ENCODE measurements at regions not wholly inside any gene's neighbourhood (a gene's known extent, or its start where the extent isn't known, plus 50 kb on each side); places are given as distances from the start of the nearest gene placed in this dataset.

DNA sequence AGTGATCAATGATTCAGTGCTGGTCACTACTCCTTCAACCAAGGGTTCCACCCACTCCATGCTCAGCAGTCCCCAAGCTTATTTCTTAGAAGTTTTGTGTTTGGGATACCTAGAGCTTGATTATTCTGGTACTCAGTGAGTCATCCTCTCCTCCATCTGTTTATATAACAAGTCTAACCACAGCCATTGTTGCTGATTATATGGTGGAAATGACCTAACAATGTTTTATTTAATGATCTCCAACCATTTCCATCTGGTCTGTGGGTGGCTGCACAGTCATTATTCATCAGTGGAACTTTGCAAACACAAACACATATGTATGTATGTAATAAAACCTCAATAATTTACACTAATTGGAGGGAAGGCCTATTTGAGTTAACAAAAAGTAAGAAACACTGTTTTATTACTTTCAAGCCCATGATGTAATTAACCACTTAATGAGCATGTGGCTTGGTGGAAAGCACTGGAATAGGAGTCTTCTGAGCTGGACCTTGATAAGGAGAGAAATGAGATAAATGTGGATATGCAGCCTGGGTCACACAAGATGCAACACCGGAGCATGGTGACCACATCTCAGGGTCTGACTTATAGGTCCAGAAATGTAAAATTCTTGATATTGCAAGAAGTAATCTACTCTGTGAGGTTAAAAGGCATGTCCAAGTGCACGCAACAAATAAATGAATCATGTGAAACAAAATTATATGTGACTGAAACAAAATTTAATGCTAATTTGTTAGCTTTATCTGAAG is 99.0 kb upstream of the WLS start:
- ChIA-PET POLR2A (no interaction called here), CTCF (interaction anchor here (1.1 to 1.9 kb wide), 2 partner anchors 211 kb away, joined by 3 to 7 read pairs; no protein-coding TSS in a partner anchor)
- TF ChIP-seq BHLHE40 (IDR thresholded peaks at IDR 0.05; ENCODE audit: borderline replicate concordance) (no peak), FOXK2 (IDR thresholded peaks at IDR 0.05) (no peak), ARNT (IDR thresholded peaks at IDR 0.05) (no peak), ELF4 (IDR thresholded peaks at IDR 0.05) (no peak), CTBP1 (IDR thresholded peaks at IDR 0.05; ENCODE audit: borderline replicate concordance) (no peak), SUZ12 (IDR thresholded peaks at IDR 0.05) (no peak), ZNF384 (IDR thresholded peaks at IDR 0.05) (no peak), HDGF (IDR thresholded peaks at IDR 0.05; ENCODE audit: borderline replicate concordance) (no peak)
- TF ChIP-seq, protein P1, sequence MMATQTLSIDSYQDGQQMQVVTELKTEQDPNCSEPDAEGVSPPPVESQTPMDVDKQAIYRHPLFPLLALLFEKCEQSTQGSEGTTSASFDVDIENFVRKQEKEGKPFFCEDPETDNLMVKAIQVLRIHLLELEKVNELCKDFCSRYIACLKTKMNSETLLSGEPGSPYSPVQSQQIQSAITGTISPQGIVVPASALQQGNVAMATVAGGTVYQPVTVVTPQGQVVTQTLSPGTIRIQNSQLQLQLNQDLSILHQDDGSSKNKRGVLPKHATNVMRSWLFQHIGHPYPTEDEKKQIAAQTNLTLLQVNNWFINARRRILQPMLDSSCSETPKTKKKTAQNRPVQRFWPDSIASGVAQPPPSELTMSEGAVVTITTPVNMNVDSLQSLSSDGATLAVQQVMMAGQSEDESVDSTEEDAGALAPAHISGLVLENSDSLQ (IDR thresholded peaks at IDR 0.05) = no peak
- no peak for DNase-seq (ENCODE audit: extremely low spot score)

GRCh38 chr1:68330391-68330790 is 98.1 kb upstream of the WLS start:
- TF ChIP-seq L3MBTL2 (conservative IDR thresholded peaks at IDR 0.05) = no peak
- no peak for TF ChIP-seq FOXK2 (IDR thresholded peaks at IDR 0.05)
- no peak for TF ChIP-seq ZNF384 (IDR thresholded peaks at IDR 0.05)
- no peak for TF ChIP-seq ARNT (IDR thresholded peaks at IDR 0.05)
- no peak for TF ChIP-seq FOXM1 (IDR thresholded peaks at IDR 0.05; ENCODE audit: borderline replicate concordance)
- TF ChIP-seq CTBP1 (IDR thresholded peaks at IDR 0.05; ENCODE audit: borderline replicate concordance) = no peak
- no peak for TF ChIP-seq BHLHE40 (IDR thresholded peaks at IDR 0.05; ENCODE audit: borderline replicate concordance)
- no peak for TF ChIP-seq FOXA1 (IDR thresholded peaks at IDR 0.05)
- no peak for TF ChIP-seq TARDBP (IDR thresholded peaks at IDR 0.05)
- no peak for TF ChIP-seq SP1 (IDR thresholded peaks at IDR 0.05)
- TF ChIP-seq SUZ12 (IDR thresholded peaks at IDR 0.05) = no peak
- TF ChIP-seq, protein P1 (IDR thresholded peaks at IDR 0.05) = no peak
- no peak for TF ChIP-seq HDGF (IDR thresholded peaks at IDR 0.05; ENCODE audit: borderline replicate concordance)
- no peak for TF ChIP-seq NFRKB (IDR thresholded peaks at IDR 0.05)
- TF ChIP-seq ELF4 (IDR thresholded peaks at IDR 0.05) = no peak
- TF ChIP-seq LEF1 (IDR thresholded peaks at IDR 0.05; ENCODE audit: borderline replicate concordance) = no peak
- POLR2A ChIA-PET = no interaction called here
- no peak for DNase-seq (ENCODE audit: extremely low spot score)
- CTCF ChIA-PET = interaction anchor here (1.9 kb wide), 1 partner anchor 210 kb away, joined by 7 read pairs; no protein-coding TSS in a partner anchor

DNA sequence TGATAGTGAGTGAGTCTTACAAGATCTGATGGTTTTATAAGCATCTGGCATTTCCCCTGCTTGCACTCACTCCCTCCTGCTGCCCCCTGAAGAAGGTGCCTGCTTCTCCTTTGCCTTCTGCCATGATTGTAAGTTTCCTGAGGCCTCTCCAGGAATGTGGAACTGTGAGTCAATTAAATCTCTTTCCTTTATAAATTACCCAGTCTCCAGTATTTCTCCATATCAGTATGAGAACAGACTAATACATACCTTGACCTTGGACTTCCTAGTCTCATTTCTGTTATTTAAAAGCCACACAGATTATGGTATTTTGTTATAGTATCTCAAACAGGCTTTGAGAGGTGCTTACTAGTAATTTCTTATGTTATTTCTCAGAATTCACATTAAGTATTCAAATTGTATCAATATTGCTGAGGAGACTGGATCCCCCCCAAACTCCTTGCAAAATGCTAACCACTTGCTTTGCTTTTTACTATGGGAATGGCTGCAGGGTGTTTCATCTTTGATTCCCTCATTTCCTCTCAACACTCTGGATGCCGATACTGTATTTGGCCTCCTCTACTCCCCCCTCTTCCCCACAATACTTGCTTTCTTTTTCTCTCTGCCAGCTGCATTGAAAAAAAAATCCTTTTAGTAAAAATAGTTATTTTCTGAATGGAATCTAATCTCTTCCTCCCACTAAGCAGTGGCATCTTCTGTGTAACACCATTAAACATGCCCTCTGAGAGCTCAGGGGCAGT is 96.9 kb upstream of the WLS start:
- TF ChIP-seq SP1 (IDR thresholded peaks at IDR 0.05) = no peak
- TF ChIP-seq SUZ12 (IDR thresholded peaks at IDR 0.05) = no peak
- no peak for TF ChIP-seq L3MBTL2 (conservative IDR thresholded peaks at IDR 0.05)
- TF ChIP-seq HDGF (IDR thresholded peaks at IDR 0.05; ENCODE audit: borderline replicate concordance) = no peak
- TF ChIP-seq LEF1 (IDR thresholded peaks at IDR 0.05; ENCODE audit: borderline replicate concordance) = no peak
- TF ChIP-seq, protein P1 (IDR thresholded peaks at IDR 0.05) = no peak
- TF ChIP-seq NFRKB (IDR thresholded peaks at IDR 0.05) = no peak
- no peak for TF ChIP-seq BHLHE40 (IDR thresholded peaks at IDR 0.05; ENCODE audit: borderline replicate concordance)
- TF ChIP-seq FOXA1 (IDR thresholded peaks at IDR 0.05) = no peak
- no peak for TF ChIP-seq FOXK2 (IDR thresholded peaks at IDR 0.05)
- TF ChIP-seq CTBP1 (IDR thresholded peaks at IDR 0.05; ENCODE audit: borderline replicate concordance) = no peak
- no peak for TF ChIP-seq ELF4 (IDR thresholded peaks at IDR 0.05)
- no peak for TF ChIP-seq ZNF384 (IDR thresholded peaks at IDR 0.05)
- TF ChIP-seq TARDBP (IDR thresholded peaks at IDR 0.05) = no peak
- TF ChIP-seq ARNT (IDR thresholded peaks at IDR 0.05) = no peak
- TF ChIP-seq FOXM1 (IDR thresholded peaks at IDR 0.05; ENCODE audit: borderline replicate concordance) = no peak
- CTCF ChIA-PET = interaction anchor here (1.9 kb wide), 1 partner anchor 209 kb away, joined by 7 read pairs; no protein-coding TSS in a partner anchor
- no peak for DNase-seq (ENCODE audit: extremely low spot score)
- POLR2A ChIA-PET = no interaction called here

DNA sequence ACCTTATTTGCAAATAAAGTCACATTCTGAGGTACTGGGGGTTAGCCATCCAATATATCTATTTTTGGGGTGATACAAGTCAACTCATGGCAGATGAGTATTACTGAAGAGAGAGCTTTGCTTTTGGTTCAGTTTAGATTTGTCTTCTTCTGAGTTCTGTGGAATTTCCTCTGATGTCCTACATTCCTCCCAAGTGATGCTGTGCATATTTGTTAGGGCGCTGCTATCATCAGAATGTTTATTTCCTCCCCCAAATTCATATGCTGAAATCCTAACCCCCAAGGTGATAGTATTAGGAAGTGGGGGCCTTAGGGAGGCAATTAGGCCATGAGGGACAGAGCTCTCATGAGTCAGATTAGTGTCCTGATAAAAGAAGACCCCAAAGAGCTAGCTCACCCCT is 96.2 kb upstream of the WLS start:
- CTCF ChIA-PET = no interaction called here
- POLR2A ChIA-PET = no interaction called here
- no peak for TF ChIP-seq SP1 (IDR thresholded peaks at IDR 0.05)
- TF ChIP-seq, protein P1 (IDR thresholded peaks at IDR 0.05) = no peak
- TF ChIP-seq FOXA1 (IDR thresholded peaks at IDR 0.05) = no peak
- no peak for TF ChIP-seq LEF1 (IDR thresholded peaks at IDR 0.05; ENCODE audit: borderline replicate concordance)
- TF ChIP-seq FOXM1 (IDR thresholded peaks at IDR 0.05; ENCODE audit: borderline replicate concordance) = no peak
- TF ChIP-seq FOXK2 (IDR thresholded peaks at IDR 0.05) = no peak
- no peak for TF ChIP-seq ELF4 (IDR thresholded peaks at IDR 0.05)
- TF ChIP-seq ARNT (IDR thresholded peaks at IDR 0.05) = no peak
- no peak for TF ChIP-seq SUZ12 (IDR thresholded peaks at IDR 0.05)
- no peak for TF ChIP-seq BHLHE40 (IDR thresholded peaks at IDR 0.05; ENCODE audit: borderline replicate concordance)
- TF ChIP-seq NFRKB (IDR thresholded peaks at IDR 0.05) = no peak
- no peak for TF ChIP-seq ZNF384 (IDR thresholded peaks at IDR 0.05)
- no peak for TF ChIP-seq CTBP1 (IDR thresholded peaks at IDR 0.05; ENCODE audit: borderline replicate concordance)
- no peak for TF ChIP-seq HDGF (IDR thresholded peaks at IDR 0.05; ENCODE audit: borderline replicate concordance)
- TF ChIP-seq TARDBP (IDR thresholded peaks at IDR 0.05) = no peak
- no peak for TF ChIP-seq L3MBTL2 (conservative IDR thresholded peaks at IDR 0.05)
- DNase-seq (ENCODE audit: extremely low spot score) = no peak
